Lung (tissue), 11 donors: ENCODE measurements at regions not wholly inside any gene's neighbourhood (a gene's known extent, or its start where the extent isn't known, plus 50 kb on each side); places are given as distances from the start of the nearest gene placed in this dataset.

Experiments used
- ATAC-seq: fragments of 200-7000 bp; cut with Tn5 transposase; one replicate; pipeline ENCODE4 v1.9.1; 2020; ENCODE audit warnings: moderate number of reproducible peaks; ENCODE audit not compliant: insufficient read depth, low FRiP score
- DNase-seq, 3 donors: peaks; one replicate each; pipeline ENCODE4 v3.0.0-alpha.2; 2013 to 2017
- H3K27ac ChIP-seq, 2 donors: one replicate each; pipeline ENCODE4 v1.5.1; 2013; ENCODE audit warnings: mild to moderate bottlenecking in 2 of 2, moderate library complexity in 2 of 2, control low read depth in 1 of 2, inconsistent platforms in 1 of 2, low read depth in 1 of 2, low read length in 1 of 2
- H3K27me3 ChIP-seq, 3 donors: one replicate each; pipeline ENCODE4 v1.5.1; 2013; ENCODE audit warnings: low read length in 2 of 3; ENCODE audit not compliant: control insufficient read depth in 3 of 3, insufficient read depth in 3 of 3
- H3K36me3 ChIP-seq, 4 donors: one replicate each; pipeline ENCODE4 v1.5.1; 2013; ENCODE audit warnings: low read length in 4 of 4, mild to moderate bottlenecking in 1 of 4, moderate library complexity in 1 of 4; ENCODE audit not compliant: control insufficient read depth in 4 of 4, insufficient read depth in 4 of 4
- H3K4me1 ChIP-seq, 5 donors: one replicate each; pipeline ENCODE4 v1.5.1; 2013; ENCODE audit warnings: low read length in 5 of 5, mild to moderate bottlenecking in 2 of 5, moderate library complexity in 1 of 5; ENCODE audit not compliant: control insufficient read depth in 5 of 5, insufficient read depth in 5 of 5
- H3K4me3 ChIP-seq: one replicate; pipeline ENCODE4 v1.5.1; 2013; ENCODE audit warnings: mild to moderate bottlenecking, control low read depth, moderate library complexity
- H3K9ac ChIP-seq, 2 donors: one replicate each; pipeline ENCODE4 v1.5.1; 2013; ENCODE audit warnings: low read length in 2 of 2, control low read depth in 1 of 2; ENCODE audit not compliant: insufficient read depth in 1 of 2
- H3K9me3 ChIP-seq, 4 donors: one replicate each; pipeline ENCODE4 v1.5.1; 2013; ENCODE audit warnings: low read length in 3 of 4, mild to moderate bottlenecking in 1 of 4, moderate library complexity in 1 of 4; ENCODE audit not compliant: control insufficient read depth in 4 of 4, insufficient read depth in 3 of 4
- CTCF ChIP-seq: IDR thresholded peaks from 2 replicates; pipeline ENCODE4 v1.5.1; 2012; ENCODE audit warnings: mild to moderate bottlenecking; ENCODE audit errors: control extremely low read depth, extremely low read depth
- WGBS, 2 donors: extraction: QIAGEN DNeasy Blood & Tissue Kit; methylation state at CpG; one replicate each; pipeline ENCODE4 v1.1.7; 2013; 5-methylcytosine and 5-hydroxymethylcytosine counted together
- donor health status: control.
- donor health status: control.
- donor health status: Bipolar disorder and iron deficiency.
- donor health status: healthy.
- donor health status: DM: yes; HTN: yes; CAD: no.

- no peak for TF ChIP-seq CTCF
- ATAC-seq: no peak
- Histone ChIP-seq H3K9ac (no peak overlapping the region), H3K27me3 (no peaks in the 10 kb centered on the region), H3K4me1 (no peaks in the 10 kb centered on the region), H3K9me3 (no peaks in the 10 kb centered on the region), H3K4me3 (no peak overlapping the region), H3K36me3 (no peaks in the 10 kb centered on the region), H3K27ac (no peak overlapping the region)
- no peak for DNase-seq
- WGBS, 2 donors: 85 to 91% methylated on average over 5 of the region's 5 CpGs
These were observed 139.4 kb upstream of the PFN2 start for GRCh38 chr3:150110097-150110496.

- DNase-seq (no peak), ATAC-seq (no peak)
- no peak for TF ChIP-seq CTCF
- H3K27ac ChIP-seq: no peak overlapping the region
- no peaks in the 10 kb centered on the region for H3K4me1 ChIP-seq
- 80 to 83% methylated on average over 5 of the region's 5 CpGs for WGBS, 2 donors
- H3K4me3 ChIP-seq: no peak overlapping the region
- H3K9me3 ChIP-seq: no peaks in the 10 kb centered on the region
- H3K36me3 ChIP-seq: no peaks in the 10 kb centered on the region
- H3K27me3 ChIP-seq: no peaks in the 10 kb centered on the region
- H3K9ac ChIP-seq: no peak overlapping the region
These were observed 136.9 kb upstream of the PFN2 start for GRCh38 chr3:150107429-150108175.

DNA sequence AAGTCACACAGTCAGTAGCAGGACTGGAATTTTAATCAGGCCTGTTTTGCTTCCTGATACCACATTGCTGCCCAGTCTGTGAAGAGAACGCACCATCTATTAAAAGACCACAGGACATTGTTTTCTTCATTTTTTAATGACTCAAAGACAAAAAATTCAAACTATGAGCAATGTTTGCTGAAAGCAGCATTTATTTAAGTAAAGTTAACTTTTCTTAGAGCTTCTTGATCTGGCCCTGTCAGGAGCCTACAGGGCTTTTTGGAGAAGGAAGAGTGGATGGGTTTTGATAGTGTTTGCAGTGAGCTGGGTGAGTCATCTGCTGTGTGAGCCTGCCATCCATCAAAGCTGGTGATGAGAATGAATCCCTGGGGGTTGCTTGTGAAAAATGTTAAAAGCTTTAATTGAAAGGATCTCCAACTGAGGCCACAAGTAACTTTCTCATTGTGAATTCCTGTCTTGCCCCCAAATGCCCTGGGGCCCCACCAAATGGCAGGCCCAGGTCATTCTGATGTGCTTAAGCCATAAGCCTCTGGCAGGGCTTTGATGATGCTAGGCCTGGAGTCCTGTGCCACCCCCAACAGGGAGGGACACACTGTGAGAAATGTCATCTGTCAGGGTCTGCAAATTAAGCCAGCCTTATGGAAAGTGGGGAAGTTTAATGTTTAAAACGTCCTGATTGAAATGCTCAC, 136.2 kb upstream of the PFN2 start:
- no peaks in the 10 kb centered on the region for H3K4me1 ChIP-seq
- no peak for TF ChIP-seq CTCF
- H3K36me3 ChIP-seq: no peaks in the 10 kb centered on the region
- H3K9ac ChIP-seq: no peak overlapping the region
- H3K4me3 ChIP-seq: no peak overlapping the region
- no peak for ATAC-seq
- H3K9me3 ChIP-seq: no peaks in the 10 kb centered on the region
- no peak for DNase-seq
- 63 to 89% methylated on average over 2 of the region's 2 CpGs for WGBS, 2 donors
- H3K27ac ChIP-seq: no peak overlapping the region
- no peaks in the 10 kb centered on the region for H3K27me3 ChIP-seq
